B cell (primary cell): ENCODE measurements at regions not wholly inside any gene's neighbourhood (a gene's known extent, or its start where the extent isn't known, plus 50 kb on each side); places are given as distances from the start of the nearest gene placed in this dataset.

Source experiments
- ATAC-seq: fragments of 200-7000 bp; cut with Tn5 transposase; one replicate; pipeline ENCODE4 v1.10.0; 2021; ENCODE audit warnings: low read depth, mild to moderate bottlenecking, moderate number of reproducible peaks, moderate library complexity
- CTCF ChIA-PET: fragments of 350-600 bp; sonication (Branson Sonifier 250); formaldehyde crosslinking; loops from one replicate; lab custom pipeline; 2021; ENCODE audit warnings: antibody characterized with exemption, inconsistent platforms; lab: Charles Lee
- POLR2A ChIA-PET: fragments of 350-600 bp; sonication (Branson Sonifier 250); formaldehyde crosslinking; loops from one replicate; lab custom pipeline; 2021; ENCODE audit warnings: antibody characterized with exemption; lab: Charles Lee
- DNase-seq: peaks from one replicate; pipeline ENCODE4 v3.0.0; 2013
- H2AFZ ChIP-seq: 2 replicates; pipeline ENCODE4 v1.6.1; 2012; ENCODE audit warnings: mild to moderate bottlenecking, low read depth, low read length; ENCODE audit not compliant: insufficient read depth, poor library complexity, severe bottlenecking
- H3K27ac ChIP-seq, 2 donors: 1 replicate in 1 of 2; 2 replicates in 1 of 2; pipeline ENCODE4 v1.5.1; 2012 to 2013; ENCODE audit warnings: low read length in 2 of 2, mild to moderate bottlenecking in 2 of 2, moderate library complexity in 1 of 2
- H3K27me3 ChIP-seq, 4 experiments: fragments of 200-600 bp in 1 of 4; sonication (generic) in 1 of 4; replicated peaks in 1 of 4; 1 replicate in 2 of 4; 2 replicates in 2 of 4; pipeline versions ENCODE4 v1.6.1 to v1.7.0; 2013 to 2016; ENCODE audit warnings: low read length in 3 of 4, mild to moderate bottlenecking in 2 of 4, mixed read lengths in 1 of 4, moderate library complexity in 1 of 4; ENCODE audit not compliant: insufficient read depth in 4 of 4, control insufficient read depth in 3 of 4; ENCODE audit errors: control extremely low read depth in 1 of 4
- H3K36me3 ChIP-seq, 2 experiments: replicated peaks in 1 of 2; 1 replicate in 1 of 2; 2 replicates in 1 of 2; pipeline versions ENCODE4 v1.6.1 to v1.7.1; 2013; ENCODE audit warnings: low read length in 1 of 2; ENCODE audit not compliant: insufficient read depth in 2 of 2, control insufficient read depth in 1 of 2; ENCODE audit errors: control extremely low read depth in 1 of 2, extremely low read depth in 1 of 2
- H3K4me1 ChIP-seq, 2 donors: fragments of 200-600 bp in 1 of 2; sonication (generic) in 1 of 2; 1 replicate in 1 of 2; 2 replicates in 1 of 2; pipeline versions ENCODE4 v1.5.1 to v1.6.1; 2013 to 2017; ENCODE audit warnings: low read length in 2 of 2; ENCODE audit not compliant: control insufficient read depth in 2 of 2, insufficient read depth in 2 of 2
- H3K4me2 ChIP-seq: replicated peaks from 2 replicates; pipeline ENCODE3; 2012; ENCODE audit warnings: mild to moderate bottlenecking, low read depth, low read length; ENCODE audit not compliant: poor library complexity, severe bottlenecking
- H3K4me3 ChIP-seq, 5 experiments: fragments of 200-600 bp in 1 of 5; sonication (generic) in 1 of 5; 1 replicate in 3 of 5; 2 replicates in 2 of 5; pipeline versions ENCODE4 v1.5.1 to v1.7.0; 2011 to 2016; ENCODE audit warnings: low read length in 4 of 5, mild to moderate bottlenecking in 4 of 5, low read depth in 2 of 5, control low read depth in 1 of 5, moderate library complexity in 1 of 5; ENCODE audit not compliant: insufficient read depth in 1 of 5; ENCODE audit errors: control extremely low read depth in 1 of 5, extremely low read depth in 1 of 5
- H3K79me2 ChIP-seq: fragments of 200-600 bp; sonication (generic); one replicate; pipeline ENCODE4 v1.6.0; 2016; ENCODE audit warnings: low read length; ENCODE audit not compliant: control insufficient read depth, insufficient read depth
- H3K9ac ChIP-seq: fragments of 200-600 bp; sonication (generic); 2 replicates; pipeline ENCODE4 v1.6.1; 2017; ENCODE audit warnings: mild to moderate bottlenecking, low read length, moderate library complexity
- H3K9me3 ChIP-seq, 3 donors: one replicate each; pipeline versions ENCODE4 v1.6.1 to v1.7.1; 2013; ENCODE audit warnings: low read length in 2 of 3; ENCODE audit not compliant: control insufficient read depth in 2 of 3, insufficient read depth in 1 of 3; ENCODE audit errors: control extremely low read depth in 1 of 3
- H4K20me1 ChIP-seq: 2 replicates; pipeline ENCODE4 v1.6.0; 2012; ENCODE audit warnings: mild to moderate bottlenecking, low read length; ENCODE audit not compliant: insufficient read depth, control insufficient read depth, poor library complexity, severe bottlenecking
- H3K27ac Mint-ChIP-seq: one replicate; pipeline ENCODE4 v1.8.0; 2021; ENCODE audit warnings: mixed read lengths
- H3K27me3 Mint-ChIP-seq: one replicate; pipeline ENCODE4 v1.8.0; 2021; ENCODE audit warnings: mixed read lengths
- H3K4me1 Mint-ChIP-seq: one replicate; pipeline ENCODE4 v1.8.0; 2021; ENCODE audit warnings: mixed read lengths
- H3K4me3 Mint-ChIP-seq: one replicate; pipeline ENCODE4 v1.8.0; 2021; ENCODE audit warnings: mixed read lengths
- H3K9me3 Mint-ChIP-seq: one replicate; pipeline ENCODE4 v1.8.0; 2022; ENCODE audit warnings: mixed read lengths; ENCODE audit not compliant: insufficient read depth
- EZH2 ChIP-seq: IDR thresholded peaks from 2 replicates; pipeline ENCODE4 v1.6.1; 2012; ENCODE audit warnings: borderline replicate concordance, low read depth, mild to moderate bottlenecking, moderate library complexity, low read length; ENCODE audit not compliant: insufficient read depth, poor library complexity, severe bottlenecking
- WGBS: methylation state at CpG from one replicate; pipeline ENCODE4 v1.1.5; 2013; ENCODE audit warnings: missing lambda C conversion rate; ENCODE audit not compliant: insufficient coverage; 5-methylcytosine and 5-hydroxymethylcytosine counted together
- intact Hi-C: fragments of 100-400 bp; cut with micrococcal nuclease; formaldehyde crosslinking; loops from one replicate; pipeline ENCODE4 v1.10.0; 2022
- TF ChIP-seq, protein P1 (sequence below): fragments of 200-600 bp; IDR thresholded peaks from one replicate; pipeline ENCODE4 v1.8.0; 2022; ENCODE audit warnings: antibody characterized with exemption, mild to moderate bottlenecking

DNA sequence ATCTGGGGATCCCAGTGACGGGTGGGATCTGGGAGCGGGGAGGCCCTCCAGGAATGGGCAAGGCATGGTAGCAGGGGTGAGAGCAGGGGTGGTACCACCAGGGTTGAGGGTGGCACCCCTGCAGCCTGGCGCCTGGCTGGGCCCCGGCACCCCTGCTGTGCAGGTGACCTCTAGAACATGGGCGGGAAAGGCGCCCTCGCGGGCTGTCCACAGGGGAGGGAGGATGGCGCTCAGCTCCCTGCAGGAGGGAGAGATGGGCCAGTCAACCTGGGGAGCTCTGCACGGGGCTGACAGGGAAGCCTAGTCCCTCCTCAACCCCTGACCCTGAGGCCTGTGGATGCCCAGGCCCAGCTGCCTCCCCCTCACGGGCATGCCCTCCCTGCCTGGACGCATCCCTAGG is 61.6 kb upstream of the SLCO4A1 start:
- WGBS, result 83% methylated on average over 9 of the region's 12 CpGs
- ChIA-PET CTCF (no interaction called here), POLR2A (no interaction called here)
- H3K79me2 ChIP-seq, result no peaks in the 10 kb centered on the region
- H3K9me3 Mint-ChIP-seq, result no peaks in the 10 kb centered on the region
- H3K36me3 ChIP-seq, result no peaks in the 10 kb centered on the region
- H4K20me1 ChIP-seq, result no peaks in the 10 kb centered on the region
- H3K9ac ChIP-seq, result no peak overlapping the region
- H3K27ac ChIP-seq, result no peak overlapping the region
- TF ChIP-seq EZH2, result no peak
- TF ChIP-seq, protein P1, sequence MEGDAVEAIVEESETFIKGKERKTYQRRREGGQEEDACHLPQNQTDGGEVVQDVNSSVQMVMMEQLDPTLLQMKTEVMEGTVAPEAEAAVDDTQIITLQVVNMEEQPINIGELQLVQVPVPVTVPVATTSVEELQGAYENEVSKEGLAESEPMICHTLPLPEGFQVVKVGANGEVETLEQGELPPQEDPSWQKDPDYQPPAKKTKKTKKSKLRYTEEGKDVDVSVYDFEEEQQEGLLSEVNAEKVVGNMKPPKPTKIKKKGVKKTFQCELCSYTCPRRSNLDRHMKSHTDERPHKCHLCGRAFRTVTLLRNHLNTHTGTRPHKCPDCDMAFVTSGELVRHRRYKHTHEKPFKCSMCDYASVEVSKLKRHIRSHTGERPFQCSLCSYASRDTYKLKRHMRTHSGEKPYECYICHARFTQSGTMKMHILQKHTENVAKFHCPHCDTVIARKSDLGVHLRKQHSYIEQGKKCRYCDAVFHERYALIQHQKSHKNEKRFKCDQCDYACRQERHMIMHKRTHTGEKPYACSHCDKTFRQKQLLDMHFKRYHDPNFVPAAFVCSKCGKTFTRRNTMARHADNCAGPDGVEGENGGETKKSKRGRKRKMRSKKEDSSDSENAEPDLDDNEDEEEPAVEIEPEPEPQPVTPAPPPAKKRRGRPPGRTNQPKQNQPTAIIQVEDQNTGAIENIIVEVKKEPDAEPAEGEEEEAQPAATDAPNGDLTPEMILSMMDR, result no peak
- DNase-seq, result no peak
- peaks cover 58% of the 10 kb centered on the region for H3K27me3 Mint-ChIP-seq
- intact Hi-C loops, result no loop called here
- H3K4me1 Mint-ChIP-seq, result peaks cover 4% of the 10 kb centered on the region
- no peak overlapping the region for H2AFZ ChIP-seq
- H3K4me3 ChIP-seq, result no peak overlapping the region
- peaks cover 0 to 58% (median 10%) of the 10 kb centered on the region in 4 experiments for H3K27me3 ChIP-seq
- no peak overlapping the region for H3K4me2 ChIP-seq
- H3K4me3 Mint-ChIP-seq, result no peak overlapping the region
- peaks cover 0 to 3% (median 0%) of the 10 kb centered on the region in 3 donors for H3K9me3 ChIP-seq
- ATAC-seq, result no peak
- no peaks in the 10 kb centered on the region for H3K4me1 ChIP-seq
- H3K27ac Mint-ChIP-seq, result no peak overlapping the region

DNA sequence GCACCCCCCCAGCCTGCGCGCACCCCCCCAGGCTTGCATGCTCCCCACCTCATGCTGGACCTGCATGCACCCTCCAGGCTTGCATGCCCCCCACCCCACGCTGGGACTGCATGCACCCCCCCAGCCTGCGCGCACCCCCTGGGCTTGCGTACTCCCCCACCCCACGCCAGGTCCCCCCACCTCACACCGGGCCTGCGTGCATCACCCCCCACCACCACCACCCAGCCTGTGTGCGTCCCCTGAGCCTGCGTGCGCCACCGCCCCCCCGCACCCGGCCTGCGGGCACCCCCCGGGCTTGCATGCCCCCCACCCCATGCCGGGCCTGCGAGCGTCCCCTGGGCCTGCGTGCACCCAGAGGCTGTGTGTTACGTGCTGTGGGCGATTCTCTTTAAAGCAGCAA is 61.0 kb upstream of the SLCO4A1 start:
- ATAC-seq, result no peak
- Histone ChIP-seq H2AFZ (no peak overlapping the region), H3K4me1 (no peaks in the 10 kb centered on the region), H4K20me1 (no peaks in the 10 kb centered on the region), H3K27me3 (peaks cover 0 to 59% (median 10%) of the 10 kb centered on the region in 4 experiments), H3K27ac (no peak overlapping the region), H3K4me2 (no peak overlapping the region), H3K4me3 (no peak overlapping the region), H3K9me3 (peaks cover 0 to 3% (median 0%) of the 10 kb centered on the region in 3 donors), H3K36me3 (no peaks in the 10 kb centered on the region), H3K9ac (no peak overlapping the region), H3K79me2 (no peaks in the 10 kb centered on the region)
- Mint-ChIP-seq H3K27me3 (peaks cover 57% of the 10 kb centered on the region), H3K27ac (no peak overlapping the region), H3K4me3 (no peak overlapping the region), H3K9me3 (no peaks in the 10 kb centered on the region), H3K4me1 (peaks cover 4% of the 10 kb centered on the region)
- ChIA-PET CTCF (no interaction called here), POLR2A (no interaction called here)
- DNase-seq, result no peak
- 59% methylated on average over 6 of the region's 23 CpGs for WGBS
- intact Hi-C loops, result no loop called here
- TF ChIP-seq EZH2, result no peak
- TF ChIP-seq, protein P1, result no peak
